A673 (cell line): ENCODE measurements at regions not wholly inside any gene's neighbourhood (a gene's known extent, or its start where the extent isn't known, plus 50 kb on each side); places are given as distances from the start of the nearest gene placed in this dataset.

ENCODE experiments used
- BruUV-seq: library from RNA; stranded (reverse); fragments of 400-500 nt; replicated peaks from 2 replicates; lab custom pipeline; 2021; lab: Mats Ljungman, UMichigan
- CTCF ChIA-PET: fragments of 300-600 bp; sonication (Branson Sonifier 250); formaldehyde crosslinking; loops from one replicate; lab custom pipeline; 2022; ENCODE audit warnings: antibody characterized with exemption; lab: Charles Lee
- POLR2A ChIA-PET: fragments of 300-600 bp; sonication (Branson Sonifier 250); formaldehyde crosslinking; loops from one replicate; lab custom pipeline; 2022; ENCODE audit warnings: antibody characterized with exemption; ENCODE audit not compliant: low non-redundant PET; lab: Charles Lee
- DNase-seq: peaks from one replicate; pipeline ENCODE4 v3.0.0-alpha.2; 2015; ENCODE audit warnings: low spot score
- H3K27ac ChIP-seq: fragments of 200-600 bp; sonication (generic); 2 replicates; pipeline ENCODE4 v1.5.1; 2016; ENCODE audit warnings: mixed run types, low read depth, mild to moderate bottlenecking, mixed read lengths, antibody characterized with exemption, low read length; ENCODE audit not compliant: poor library complexity, severe bottlenecking
- H3K27me3 ChIP-seq: fragments of 200-600 bp; sonication (generic); replicated peaks from 2 replicates; pipeline ENCODE4 v1.6.1; 2017; ENCODE audit warnings: mixed run types, low read depth, mild to moderate bottlenecking, mixed read lengths, antibody characterized with exemption, low read length; ENCODE audit not compliant: insufficient read depth, poor library complexity
- H3K36me3 ChIP-seq: fragments of 200-600 bp; sonication (generic); 2 replicates; pipeline ENCODE4 v1.6.1; 2016; ENCODE audit warnings: mixed run types, mild to moderate bottlenecking, mixed read lengths, antibody characterized with exemption, low read length; ENCODE audit not compliant: insufficient read depth, poor library complexity, severe bottlenecking
- H3K4me1 ChIP-seq: fragments of 200-600 bp; sonication (generic); 2 replicates; pipeline ENCODE4 v1.6.1; 2017; ENCODE audit warnings: mixed run types, mild to moderate bottlenecking, mixed read lengths, antibody characterized with exemption, low read length; ENCODE audit not compliant: insufficient read depth, poor library complexity, severe bottlenecking
- H3K4me3 ChIP-seq: fragments of 200-600 bp; sonication (generic); 2 replicates; pipeline ENCODE4 v1.5.1; 2016; ENCODE audit warnings: low read depth, mixed run types, mild to moderate bottlenecking, mixed read lengths, low read length; ENCODE audit not compliant: poor library complexity, severe bottlenecking
- H3K9me3 ChIP-seq: fragments of 200-600 bp; sonication (generic); 2 replicates; pipeline ENCODE4 v1.6.1; 2016; ENCODE audit warnings: mixed run types, low read depth, mild to moderate bottlenecking, mixed read lengths, antibody characterized with exemption, low read length; ENCODE audit not compliant: poor library complexity, severe bottlenecking
- CTCF ChIP-seq: fragments of 300-800, 200-600 bp; sonication (generic); conservative IDR thresholded peaks from 2 replicates; pipeline ENCODE4 v1.5.1; 2017; ENCODE audit warnings: low read depth, mild to moderate bottlenecking, antibody characterized with exemption, low read length, moderate library complexity, mixed read lengths
- EZH2 ChIP-seq: fragments of 200-600 bp; sonication (generic); IDR thresholded peaks from 2 replicates; pipeline ENCODE4 v1.6.1; 2017; ENCODE audit warnings: borderline replicate concordance, low read depth, mild to moderate bottlenecking, mixed read lengths, antibody characterized with exemption, low read length; ENCODE audit not compliant: poor library complexity, severe bottlenecking
- intact Hi-C: fragments of 100-400 bp; cut with micrococcal nuclease; formaldehyde crosslinking; loops from one replicate; pipeline ENCODE4 v1.10.0; 2022; ENCODE audit not compliant: unreplicated experiment

GRCh38 chr6:11411593-11411992 lies 126.0 kb upstream of the TMEM170B start:
- intact Hi-C loops = no loop called here
- no peak for TF ChIP-seq EZH2
- no peak for TF ChIP-seq CTCF
- Histone ChIP-seq H3K27ac (no peak overlapping the region), H3K27me3 (no peaks in the 10 kb centered on the region), H3K4me1 (peaks cover 11% of the 10 kb centered on the region), H3K4me3 (no peak overlapping the region), H3K36me3 (no peaks in the 10 kb centered on the region), H3K9me3 (no peaks in the 10 kb centered on the region)
- CTCF ChIA-PET = interaction anchor here (1.4 kb wide), 1 partner anchor 85 kb away, joined by 5 read pairs; no protein-coding TSS in a partner anchor
- POLR2A ChIA-PET = no interaction called here
- DNase-seq = no peak
- BruUV-seq = no TSS peak

GRCh38 chr6:11410539-11411307 lies 126.8 kb upstream of the TMEM170B start:
- no peak overlapping the region for H3K4me3 ChIP-seq
- no peaks in the 10 kb centered on the region for H3K27me3 ChIP-seq
- no peaks in the 10 kb centered on the region for H3K9me3 ChIP-seq
- no peak overlapping the region for H3K27ac ChIP-seq
- no peaks in the 10 kb centered on the region for H3K36me3 ChIP-seq
- BruUV-seq = no TSS peak
- no peak for TF ChIP-seq EZH2
- no peak for TF ChIP-seq CTCF
- peak; percentile 86 for DNase-seq
- intact Hi-C loops = no loop called here
- CTCF ChIA-PET = interaction anchor here (1.4 kb wide), 1 partner anchor 86 kb away, joined by 5 read pairs; no protein-coding TSS in a partner anchor
- H3K4me1 ChIP-seq = peaks cover 11% of the 10 kb centered on the region
- POLR2A ChIA-PET = interaction anchor here (1.0 kb wide), 1 partner anchor 178 kb away, joined by 3 read pairs; the partner anchor contains the start of gene NEDD9

GRCh38 chr6:11409371-11409770 lies 128.2 kb upstream of the TMEM170B start:
- intact Hi-C loops = no loop called here
- no peak for TF ChIP-seq EZH2
- no peak for TF ChIP-seq CTCF
- CTCF ChIA-PET = interaction anchor here (0.6 kb wide), 1 partner anchor 22 kb away, joined by 7 read pairs; no protein-coding TSS in a partner anchor
- Histone ChIP-seq H3K4me1 (peaks cover 11% of the 10 kb centered on the region), H3K9me3 (no peaks in the 10 kb centered on the region), H3K27me3 (no peaks in the 10 kb centered on the region), H3K27ac (no peak overlapping the region), H3K36me3 (no peaks in the 10 kb centered on the region), H3K4me3 (no peak overlapping the region)
- BruUV-seq = no TSS peak
- no peak for DNase-seq
- POLR2A ChIA-PET = no interaction called here
